GM19328 (cell line): ENCODE measurements at regions not wholly inside any gene's neighbourhood (a gene's known extent, or its start where the extent isn't known, plus 50 kb on each side); places are given as distances from the start of the nearest gene placed in this dataset.

ENCODE experiments used
- ATAC-seq: cut with Tn5 transposase; IDR thresholded peaks from one replicate; pipeline ENCODE4 v1.9.1; 2021; ENCODE audit warnings: mild to moderate bottlenecking, moderate library complexity; ENCODE audit not compliant: unreplicated experiment

DNA sequence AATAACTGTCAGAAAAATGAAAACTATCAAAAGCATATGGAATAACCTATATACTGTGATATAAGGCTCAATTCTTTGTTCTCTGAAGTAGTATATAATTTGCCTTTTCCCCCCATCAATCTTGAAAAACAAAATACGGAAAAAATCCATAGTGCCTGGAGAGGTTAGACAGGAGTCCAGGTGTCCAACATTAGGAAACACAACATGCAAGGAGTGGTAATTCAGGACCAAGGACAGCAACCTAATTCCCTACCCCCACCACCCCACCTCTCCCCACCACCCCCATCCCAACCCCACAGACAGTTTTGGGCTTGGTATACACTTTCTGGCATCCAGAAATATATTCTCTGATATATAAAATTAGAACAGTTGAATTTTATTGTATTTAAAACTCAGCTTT lies 55.1 kb upstream of the SLC25A26 start:
- no peak for ATAC-seq

DNA sequence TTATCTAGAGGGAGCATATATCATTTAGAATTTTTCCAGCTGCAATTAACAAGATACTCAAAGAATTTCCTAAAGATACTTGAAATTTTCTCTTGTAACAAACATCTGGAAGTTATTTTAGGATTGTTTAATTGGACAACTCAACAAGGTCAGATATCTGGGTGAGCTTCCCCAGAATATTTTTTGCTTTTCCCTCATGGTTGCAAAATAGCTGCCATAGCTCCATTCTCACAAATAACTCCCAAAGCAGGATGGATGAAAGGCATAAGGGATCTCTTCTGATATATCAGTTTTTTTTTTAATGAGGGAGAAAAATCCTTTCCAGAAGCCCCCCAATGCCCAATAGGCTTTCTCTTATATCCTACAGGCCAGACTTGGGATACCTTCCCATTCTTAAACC lies 56.6 kb upstream of the SLC25A26 start:
- no peak for ATAC-seq

DNA sequence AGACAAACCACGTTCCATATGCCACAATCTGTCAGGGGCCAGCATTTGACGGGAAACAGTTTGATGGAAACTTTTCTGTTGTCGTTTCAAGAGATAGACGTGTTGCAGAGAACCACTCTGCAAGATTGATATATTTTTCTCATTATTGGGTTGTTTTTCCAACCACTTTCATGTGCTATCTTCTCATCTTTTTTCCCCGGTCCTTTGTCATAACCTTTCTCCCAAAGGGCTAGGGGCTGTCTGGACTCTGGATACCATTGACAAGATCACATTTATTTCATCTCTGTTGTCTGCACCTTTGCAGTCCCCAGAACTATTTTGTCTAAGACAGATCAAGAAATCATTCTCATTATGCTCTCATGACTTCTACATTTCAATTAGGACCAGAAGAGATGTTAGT lies 57.6 kb upstream of the SLC25A26 start:
- no peak for ATAC-seq

DNA sequence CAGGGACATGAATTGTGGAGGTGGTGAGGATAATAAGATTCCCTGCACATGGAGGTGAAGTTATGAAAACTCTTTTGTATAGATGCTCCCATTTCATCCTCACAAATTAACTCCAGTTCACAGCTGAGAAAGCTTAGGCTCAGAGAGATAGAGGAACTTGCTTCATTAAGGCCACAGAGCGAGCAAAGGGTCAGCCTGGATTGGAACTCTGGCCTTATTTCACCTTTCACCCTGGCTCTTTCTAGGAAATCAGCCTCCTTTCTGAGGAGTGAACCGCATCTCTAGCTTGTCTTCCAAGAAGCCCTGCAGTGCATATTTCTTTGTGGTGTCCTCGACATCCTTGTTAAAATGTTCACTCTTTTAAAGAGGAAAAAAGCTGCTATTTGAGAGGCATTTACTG lies 58.0 kb upstream of the SLC25A26 start:
- ATAC-seq, result no peak

DNA sequence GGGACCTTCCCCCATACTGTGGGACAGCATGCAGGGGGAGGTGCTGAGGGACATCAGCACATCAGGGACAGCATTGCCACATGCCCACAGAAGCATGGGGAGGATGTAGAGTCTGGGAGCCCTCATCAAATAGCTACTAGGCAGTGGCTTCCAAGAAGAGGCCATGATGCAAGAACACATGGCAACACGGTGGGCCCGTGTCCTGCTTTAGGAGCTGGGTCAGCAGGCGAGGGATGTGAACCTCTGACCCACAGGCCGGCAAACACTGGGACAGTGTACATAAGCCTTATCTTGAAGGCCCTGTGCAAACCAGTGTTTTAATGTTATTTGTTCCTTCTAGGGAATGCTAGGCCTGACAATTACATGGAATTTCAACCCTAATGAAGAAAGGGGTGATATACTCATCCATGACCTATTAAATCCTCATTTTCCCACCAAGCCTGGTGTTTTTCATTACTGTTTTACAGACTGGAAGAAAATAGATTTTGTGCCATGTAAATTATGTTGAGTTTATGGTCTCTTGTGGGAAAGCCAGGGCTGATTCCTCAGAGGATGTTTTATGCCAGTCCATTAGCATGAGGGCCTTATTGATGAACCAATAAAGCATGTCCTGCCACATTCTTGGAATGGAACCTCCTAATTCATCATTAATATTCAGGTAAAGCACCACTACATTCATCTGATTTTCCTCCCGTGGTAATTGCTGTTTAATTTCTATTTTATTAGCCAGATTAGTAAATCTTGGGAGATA lies 61.7 kb upstream of the SLC25A26 start:
- ATAC-seq, result no peak

DNA sequence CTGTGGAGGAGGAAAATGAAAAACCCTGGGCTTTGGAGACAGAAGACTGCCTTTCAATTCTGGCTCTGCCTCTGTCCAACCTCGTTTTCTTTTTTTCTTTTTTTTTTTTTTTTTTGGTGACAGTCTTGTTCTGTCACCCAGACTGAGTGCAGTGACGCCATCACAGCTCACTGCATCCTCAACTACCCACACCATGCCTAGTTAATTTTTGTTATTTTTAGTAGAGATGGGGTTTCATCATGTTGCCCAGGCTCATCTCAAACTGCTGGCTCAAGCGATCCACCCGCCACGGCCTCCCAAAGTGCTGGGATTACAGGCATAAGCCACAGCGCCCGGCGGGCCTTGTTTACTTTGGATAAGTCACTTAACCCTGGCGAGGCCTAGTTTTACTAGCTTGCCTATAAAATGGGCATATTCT lies 66.3 kb upstream of the SLC25A26 start:
- ATAC-seq, result no peak

DNA sequence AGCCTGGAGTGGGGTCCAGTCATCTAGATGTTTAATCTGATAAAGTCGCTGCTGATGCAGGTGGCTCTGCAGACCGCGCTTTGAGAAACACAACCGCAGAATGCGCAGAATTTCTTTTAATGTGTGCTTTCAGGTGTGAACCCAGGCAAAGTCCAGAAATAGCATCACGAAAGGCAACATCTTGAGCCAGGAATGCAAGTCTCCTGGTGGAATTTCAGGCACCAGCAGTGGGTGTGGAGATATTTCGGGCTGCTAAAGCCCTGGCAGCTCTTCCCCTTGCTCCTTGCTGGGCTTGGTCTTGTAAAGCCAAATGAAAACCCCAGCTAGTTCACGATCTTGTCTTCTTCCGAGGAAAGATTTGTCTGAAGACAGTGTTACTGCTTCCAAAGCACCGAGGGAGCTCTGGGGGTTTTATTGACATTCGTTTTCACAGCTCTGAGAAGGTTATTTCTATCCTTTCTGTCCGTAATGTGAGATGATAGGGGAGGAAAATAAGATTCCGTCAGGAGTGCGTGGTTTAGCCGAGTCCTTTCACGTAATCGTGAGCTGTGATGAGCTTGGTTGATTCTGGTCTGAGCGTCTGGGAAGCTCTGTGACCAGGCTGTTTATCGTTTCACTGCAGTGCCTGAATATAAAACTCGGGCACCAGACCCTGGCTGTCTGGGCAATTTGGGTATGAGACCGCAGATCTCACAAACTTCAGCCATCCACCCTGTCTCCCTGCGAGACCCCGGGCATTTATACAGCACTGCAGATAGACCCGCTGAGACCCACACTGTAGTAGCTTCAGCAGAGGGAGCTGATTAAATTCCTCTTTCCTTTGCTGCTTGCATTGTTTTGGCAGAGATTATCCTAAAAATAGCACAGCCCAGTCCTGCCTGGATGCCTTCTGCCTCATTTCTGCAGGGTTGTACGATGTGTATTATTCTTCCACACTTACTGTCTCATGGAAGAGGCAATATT lies 67.0 kb upstream of the SLC25A26 start:
- no peak for ATAC-seq

DNA sequence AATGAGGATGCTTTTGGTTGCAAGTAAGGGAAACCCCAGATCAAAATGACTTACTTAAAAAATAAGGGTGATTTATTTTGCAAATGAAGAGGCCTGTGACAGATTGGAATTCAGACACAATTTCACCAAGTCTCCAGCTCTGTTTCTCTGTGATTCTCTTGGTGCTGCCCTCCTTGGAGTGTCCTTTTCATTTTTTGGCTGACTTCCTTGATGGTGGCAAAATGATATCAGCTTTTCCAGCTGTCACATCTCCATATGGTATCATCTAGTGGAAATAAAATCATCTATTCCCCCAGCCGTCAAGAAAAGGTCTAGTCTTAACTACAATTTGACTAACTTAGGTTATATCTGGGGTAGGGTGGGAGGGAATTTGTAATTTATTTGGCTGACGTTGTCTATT lies 68.5 kb upstream of the SLC25A26 start:
- ATAC-seq, result no peak

DNA sequence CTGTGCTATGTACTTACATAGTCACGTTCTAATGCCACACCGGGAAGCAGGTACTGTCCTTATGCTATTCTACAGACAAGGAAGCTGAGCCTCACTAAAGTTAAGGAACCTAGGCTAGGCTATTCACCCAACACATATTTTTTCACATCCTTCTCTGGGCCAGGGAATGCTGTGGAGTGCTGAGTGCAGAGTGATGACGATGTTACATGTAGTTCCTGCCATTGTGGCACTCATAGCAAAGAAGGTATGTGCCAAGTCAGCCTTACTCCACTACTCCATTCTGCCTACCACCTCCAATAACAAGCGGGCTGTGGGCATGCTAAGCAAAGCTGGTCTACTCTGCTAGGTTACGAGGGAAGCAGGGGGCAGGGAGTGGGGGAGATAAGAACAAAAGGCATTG lies 69.8 kb upstream of the SLC25A26 start:
- ATAC-seq, result no peak

DNA sequence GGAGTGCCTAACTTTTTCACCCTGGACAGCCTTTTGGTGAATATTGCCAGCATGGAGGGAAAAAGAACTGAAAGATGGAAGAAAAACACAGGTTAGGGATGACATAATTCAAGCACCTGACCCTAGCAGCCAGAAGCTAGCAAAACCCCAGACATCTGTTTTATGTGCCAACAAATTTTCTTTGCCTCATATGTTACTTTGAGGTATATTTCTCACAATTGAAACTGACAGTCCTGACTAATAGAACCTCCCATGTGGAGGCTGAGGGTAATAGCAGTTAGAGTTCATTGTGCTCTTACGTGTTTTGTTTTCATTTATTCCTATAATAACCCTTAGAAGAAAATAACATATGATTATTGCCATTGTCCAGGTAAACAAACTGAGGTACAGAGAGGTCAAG lies 71.5 kb upstream of the SLC25A26 start:
- no peak for ATAC-seq

DNA sequence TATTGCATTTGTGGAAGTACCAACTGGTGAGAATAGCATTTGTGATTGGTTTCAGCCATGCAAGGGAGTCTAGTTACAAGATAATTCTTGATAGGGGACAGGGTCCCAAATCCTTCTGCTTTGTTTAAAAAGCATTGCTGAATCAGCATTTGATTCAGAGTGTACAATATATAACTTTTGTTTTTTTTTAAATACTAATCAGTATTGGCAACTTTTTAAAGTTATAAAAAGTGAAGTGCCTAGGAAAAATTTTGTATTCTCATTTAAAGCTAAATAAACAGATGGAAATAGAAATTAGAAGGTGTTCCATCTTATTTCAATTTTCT lies 75.4 kb upstream of the SLC25A26 start:
- no peak for ATAC-seq

DNA sequence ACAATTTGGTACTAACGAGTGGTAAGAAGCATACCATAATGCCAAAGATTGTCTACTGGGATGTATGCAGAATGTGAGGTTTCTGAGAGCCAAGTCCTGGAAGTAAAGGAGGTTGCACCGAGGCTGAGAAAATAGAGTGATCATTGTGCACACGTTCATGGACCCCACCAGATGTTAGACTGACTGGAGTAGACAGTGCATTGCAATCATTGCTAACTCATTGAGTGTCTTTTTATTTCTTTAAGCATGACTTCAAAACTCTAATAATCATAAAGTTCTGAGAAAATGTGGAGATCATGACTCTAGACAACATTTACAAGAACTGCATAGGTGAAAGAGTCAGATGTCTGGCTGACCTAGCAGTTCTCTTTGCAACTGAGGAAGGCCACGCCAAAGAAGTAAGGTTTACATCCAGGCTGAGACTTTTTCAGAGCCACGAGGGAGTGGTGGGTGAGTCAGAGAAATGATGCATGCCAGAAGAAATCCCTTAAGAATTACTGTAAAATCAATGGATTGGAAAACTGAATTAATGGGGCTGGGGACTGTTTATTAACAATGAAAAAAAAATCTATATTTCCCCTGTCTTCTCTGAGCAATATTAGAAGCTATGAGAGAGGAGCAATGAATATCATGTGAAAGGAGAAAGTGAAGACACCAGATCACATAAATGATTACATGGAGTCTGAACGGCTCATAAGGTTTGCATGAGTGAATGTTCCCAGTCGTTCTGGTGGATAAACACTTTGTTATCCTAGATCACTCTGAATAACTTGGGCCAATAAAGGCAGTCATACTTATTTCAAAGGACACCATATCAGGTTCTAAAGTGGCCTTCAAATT lies 76.0 kb upstream of the SLC25A26 start:
- ATAC-seq, result no peak

DNA sequence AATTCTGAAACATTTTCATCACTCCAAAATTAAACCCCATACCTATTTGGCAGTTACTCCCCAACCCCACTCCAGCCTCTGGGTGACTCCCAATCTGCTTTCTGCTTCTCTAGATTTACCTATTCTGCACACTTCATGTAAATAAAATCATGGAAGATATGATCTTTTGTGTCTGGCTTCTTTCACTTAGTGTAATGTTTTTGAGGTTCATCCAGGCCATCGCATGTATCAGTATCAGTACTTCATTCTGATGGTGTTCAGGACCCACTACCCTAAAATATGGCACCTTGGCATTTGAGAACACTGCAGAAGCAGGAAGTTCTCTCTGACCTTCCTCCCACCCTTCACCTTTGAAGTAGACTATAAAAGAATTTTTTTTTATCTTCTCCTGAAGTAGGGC lies 78.7 kb upstream of the SLC25A26 start:
- ATAC-seq, result no peak

DNA sequence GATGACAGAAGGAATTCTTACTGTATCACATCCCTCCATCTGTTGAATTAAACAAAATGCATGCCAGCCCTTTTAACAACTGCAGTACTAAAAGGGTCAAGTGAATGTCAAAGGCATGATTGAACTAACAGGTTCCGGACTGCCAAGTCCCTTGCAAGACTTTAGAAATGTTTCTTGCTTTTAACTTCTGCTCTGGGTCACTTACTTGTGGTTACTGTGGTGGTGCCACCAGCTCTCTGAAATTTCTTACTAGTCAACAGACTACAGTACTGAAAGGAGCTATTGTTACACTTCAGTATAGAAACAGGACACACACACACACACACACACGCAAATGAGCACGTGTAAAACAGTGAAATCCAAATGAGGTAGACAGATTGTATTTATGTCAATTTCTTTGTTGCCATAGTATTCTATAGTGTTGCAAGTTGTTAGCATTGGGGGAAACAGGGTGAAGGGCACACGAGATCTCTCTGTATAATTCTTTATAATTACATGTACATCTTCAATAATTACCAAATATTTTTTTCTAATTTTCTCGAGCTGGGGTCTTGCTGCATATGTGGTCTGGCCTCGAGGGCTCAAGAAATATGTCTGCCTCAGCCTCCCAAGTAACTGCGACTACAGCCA lies 79.9 kb upstream of the SLC25A26 start:
- ATAC-seq, result peak; percentile 55

DNA sequence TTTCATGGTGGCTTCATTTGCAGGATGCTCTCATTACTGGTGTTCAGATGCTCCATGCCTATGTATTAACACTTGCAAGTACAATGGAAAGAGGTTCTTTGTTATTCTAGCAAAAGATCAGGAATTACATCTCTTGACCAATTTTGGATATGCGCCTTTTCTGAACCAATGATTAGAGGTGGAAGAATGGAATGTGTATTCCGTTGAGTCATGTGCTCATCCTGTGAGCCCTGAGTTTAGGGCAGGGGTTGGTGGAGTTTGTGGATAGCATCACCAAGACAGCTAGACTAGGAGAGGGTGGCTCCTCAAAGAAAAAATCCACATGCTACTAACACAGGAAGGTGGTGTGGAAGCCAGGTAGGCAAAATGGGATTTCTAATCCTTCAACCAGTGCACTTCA lies 80.7 kb upstream of the SLC25A26 start:
- no peak for ATAC-seq

DNA sequence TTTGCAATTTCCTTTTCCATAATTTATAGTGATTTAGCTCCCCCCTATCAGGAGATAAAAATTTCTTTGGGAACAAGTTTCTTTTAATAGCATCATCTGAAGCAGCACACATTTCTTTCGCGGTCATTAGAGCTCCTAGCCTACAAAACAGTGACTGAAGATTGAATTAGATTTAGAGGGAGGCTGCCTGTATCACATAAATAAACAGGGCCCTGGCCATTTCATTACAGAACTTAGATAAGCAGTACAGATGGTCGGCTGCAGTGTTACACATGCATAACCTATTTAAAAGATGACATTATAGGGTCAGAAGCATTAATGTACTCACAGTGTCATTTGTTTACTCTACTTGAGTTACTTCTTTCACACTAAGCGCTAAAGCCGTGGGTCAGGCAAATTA lies 81.4 kb upstream of the SLC25A26 start:
- ATAC-seq, result no peak

DNA sequence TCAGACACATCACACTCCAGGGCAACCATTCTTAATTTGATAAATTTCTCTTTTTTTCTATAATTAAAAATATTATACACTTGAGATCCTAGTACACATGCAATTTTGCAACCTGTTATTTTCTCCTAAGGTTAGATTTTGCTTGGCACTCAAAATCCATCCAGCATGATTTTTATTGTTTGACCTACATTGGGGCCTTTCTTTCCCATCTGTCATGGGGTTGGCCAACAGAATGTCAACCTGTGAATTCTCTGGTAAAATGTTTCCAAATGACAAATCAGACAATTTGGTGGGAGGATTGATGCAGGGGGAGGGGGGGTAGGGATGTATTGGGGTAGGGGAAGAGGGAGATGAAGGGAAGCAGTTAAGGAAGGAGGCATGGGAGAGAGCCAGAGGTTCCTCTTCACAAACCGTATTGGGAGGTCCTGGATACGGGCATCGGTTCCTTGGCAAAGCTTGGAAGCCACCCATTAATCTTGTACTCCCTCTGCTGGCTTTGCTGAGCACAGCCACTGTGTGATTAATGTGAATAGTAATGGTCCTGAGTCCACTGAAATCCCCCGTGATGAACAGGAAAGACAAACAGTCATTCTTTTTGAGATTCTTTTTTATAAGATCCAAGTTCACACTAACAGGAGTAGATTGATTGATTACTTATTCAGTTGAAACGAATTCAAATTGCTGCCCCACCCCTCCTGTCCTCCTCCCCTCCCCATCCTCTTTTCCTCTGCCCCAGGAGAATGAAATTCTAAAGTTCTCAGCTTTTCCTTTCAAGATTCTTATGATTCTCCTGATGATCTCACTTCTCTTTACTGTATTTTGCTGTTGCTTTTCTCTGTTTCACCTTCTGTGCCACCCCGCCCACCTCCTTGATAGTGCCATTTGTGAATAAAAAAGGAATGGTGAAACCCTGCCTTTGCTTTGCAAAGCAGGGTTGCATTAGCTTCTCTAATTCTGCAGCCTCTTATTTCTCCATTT lies 82.2 kb upstream of the SLC25A26 start:
- ATAC-seq, result no peak

DNA sequence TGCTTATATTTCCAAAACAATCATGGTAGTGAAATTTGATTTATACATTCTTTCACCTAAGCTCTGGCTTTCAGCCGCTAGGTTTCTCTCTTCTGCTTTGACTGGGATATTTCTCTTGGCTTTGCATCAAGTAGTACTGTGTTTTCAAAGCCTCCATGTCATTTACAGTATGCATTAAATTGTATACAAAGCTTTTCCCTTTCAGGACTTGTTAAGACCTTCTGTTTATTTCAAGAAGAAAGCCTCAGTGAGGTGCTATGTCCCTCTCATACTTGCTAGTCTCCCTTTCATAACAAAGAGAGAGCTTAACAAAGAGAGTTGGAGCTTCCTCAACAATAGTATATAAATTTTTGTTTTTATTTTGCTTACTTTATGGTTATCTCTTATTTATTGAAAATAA lies 84.2 kb upstream of the SLC25A26 start:
- no peak for ATAC-seq

DNA sequence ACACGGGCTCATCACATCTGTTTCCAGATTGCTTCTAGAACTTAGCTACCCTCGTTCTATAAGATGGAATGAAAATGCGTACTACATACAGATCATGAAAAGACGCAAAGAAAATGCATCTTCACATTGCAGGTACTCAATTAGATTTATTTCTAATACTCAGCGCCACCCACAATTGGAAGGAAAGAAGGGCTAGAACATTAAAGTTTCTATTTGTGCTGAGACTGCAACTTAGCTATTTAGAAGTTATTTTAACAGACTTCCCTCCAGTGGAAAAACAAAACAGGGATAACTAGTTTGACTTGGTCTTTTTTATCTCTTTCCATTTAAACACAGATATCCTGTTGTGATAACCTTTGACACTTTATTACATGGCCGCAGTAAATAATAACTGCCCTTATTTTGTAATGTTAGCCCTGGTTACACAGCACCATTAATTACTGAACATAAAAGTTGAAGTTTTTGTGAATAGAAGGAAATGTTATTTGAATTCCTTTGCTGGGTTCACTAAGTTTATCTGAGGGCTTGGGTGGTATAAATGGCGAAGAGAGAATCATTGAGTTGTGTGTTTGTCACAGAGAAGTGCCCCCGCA lies 86.9 kb upstream of the SLC25A26 start:
- ATAC-seq, result no peak
